ENCODE measurements at regions not wholly inside any gene's neighbourhood (a gene's known extent, or its start where the extent isn't known, plus 50 kb on each side); places are given as distances from the start of the nearest gene placed in this dataset.

DNA sequence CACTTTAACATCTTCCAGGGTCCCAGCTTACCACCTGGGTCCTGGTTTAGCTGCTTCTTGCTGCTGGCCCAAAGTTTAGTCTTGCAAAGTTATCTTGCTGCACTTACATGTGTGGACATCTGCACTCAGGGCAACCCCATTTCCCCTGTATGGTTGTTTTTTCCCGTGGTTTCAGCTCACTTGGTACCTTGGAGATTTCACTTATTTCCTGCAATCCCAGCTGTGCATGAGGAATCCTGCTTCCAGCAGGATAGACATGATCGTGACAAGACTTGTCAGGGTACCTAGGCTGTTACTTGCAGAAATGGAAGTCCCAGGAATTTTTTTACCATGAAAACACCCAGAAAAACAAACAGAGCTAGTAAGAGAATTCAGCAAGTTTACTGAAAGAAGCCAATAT lies 95.9 kb upstream of the LEP start:
- Mint-ChIP-seq H3K4me1 (no peaks in the 10 kb centered on the region), H3K4me3 (no peak overlapping the region), H3K9me3 (peaks cover 11% of the 10 kb centered on the region), H3K27ac (no peak overlapping the region), H3K36me3 (no peaks in the 10 kb centered on the region), H3K27me3 (ENCODE audit: low read depth) (peaks cover 61% of the 10 kb centered on the region)
- TF ChIP-seq CTCF (IDR thresholded peaks at IDR 0.05; ENCODE audit: unreplicated experiment), result no peak
- DNase-seq (ENCODE audit: low spot score in 2 of 2, unreplicated experiment in 2 of 2), result no peak

- Mint-ChIP-seq H3K36me3 (no peaks in the 10 kb centered on the region), H3K9me3 (peaks cover 8% of the 10 kb centered on the region), H3K27me3 (ENCODE audit: low read depth) (peaks cover 62% of the 10 kb centered on the region), H3K4me1 (no peaks in the 10 kb centered on the region), H3K27ac (no peak overlapping the region), H3K4me3 (no peak overlapping the region)
- no peak for TF ChIP-seq CTCF (IDR thresholded peaks at IDR 0.05; ENCODE audit: unreplicated experiment)
- no peak for DNase-seq (ENCODE audit: low spot score in 2 of 2, unreplicated experiment in 2 of 2)
These were observed 95.0 kb upstream of the LEP start for GRCh38 chr7:128146052-128146451.

DNA sequence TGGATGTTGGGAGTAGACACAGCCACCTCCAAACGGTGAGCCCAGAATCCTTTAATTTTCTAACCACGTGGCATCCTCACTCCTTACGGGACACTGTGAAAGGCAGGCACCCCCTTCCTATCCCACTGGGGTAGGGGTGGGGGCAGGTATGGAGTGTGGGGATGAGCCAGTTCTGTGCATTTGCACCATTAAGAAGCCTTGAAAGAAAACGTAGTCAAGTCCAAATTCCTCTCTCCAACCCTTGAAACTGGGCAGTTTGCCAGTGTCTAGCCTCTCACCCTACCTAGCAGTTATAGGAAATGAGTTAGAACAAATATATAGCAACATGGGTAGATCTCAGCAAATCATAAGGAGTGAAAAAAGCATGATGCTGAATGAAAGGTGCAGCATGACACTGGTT lies 92.4 kb upstream of the LEP start:
- no peak for DNase-seq (ENCODE audit: low spot score in 2 of 2, unreplicated experiment in 2 of 2)
- Mint-ChIP-seq H3K27me3 (ENCODE audit: low read depth) (peaks cover 63% of the 10 kb centered on the region), H3K9me3 (no peaks in the 10 kb centered on the region), H3K4me1 (no peaks in the 10 kb centered on the region), H3K4me3 (no peak overlapping the region), H3K27ac (no peak overlapping the region), H3K36me3 (no peaks in the 10 kb centered on the region)
- no peak for TF ChIP-seq CTCF (IDR thresholded peaks at IDR 0.05; ENCODE audit: unreplicated experiment)

GRCh38 chr7:128150223-128150865 lies 90.7 kb upstream of the LEP start:
- TF ChIP-seq CTCF (IDR thresholded peaks at IDR 0.05; ENCODE audit: unreplicated experiment), result no peak
- Mint-ChIP-seq H3K36me3 (no peaks in the 10 kb centered on the region), H3K27me3 (ENCODE audit: low read depth) (peaks cover 75% of the 10 kb centered on the region), H3K4me3 (no peak overlapping the region), H3K9me3 (no peaks in the 10 kb centered on the region), H3K27ac (no peak overlapping the region), H3K4me1 (no peaks in the 10 kb centered on the region)
- no peak for DNase-seq (ENCODE audit: low spot score in 2 of 2, unreplicated experiment in 2 of 2)

DNA sequence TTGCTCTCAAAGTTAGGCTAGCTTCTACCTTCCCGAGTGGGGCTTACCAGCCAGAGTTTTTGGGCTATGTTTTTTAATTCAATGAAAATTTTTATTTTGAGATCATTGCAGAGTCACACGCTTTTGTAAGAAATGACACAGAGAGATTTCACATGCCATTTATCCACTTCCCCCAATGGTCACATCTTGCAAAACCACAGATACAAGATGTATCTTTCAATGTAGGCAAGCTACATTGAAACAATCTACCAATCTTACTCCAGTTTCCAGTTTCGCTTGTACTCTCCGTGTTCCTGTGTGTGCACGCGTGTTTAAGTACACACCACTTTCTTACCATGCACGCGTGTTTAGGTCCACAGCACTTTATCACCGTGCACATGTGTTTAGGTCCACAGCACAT lies 89.4 kb upstream of the LEP start:
- Mint-ChIP-seq H3K4me1 (no peaks in the 10 kb centered on the region), H3K36me3 (no peaks in the 10 kb centered on the region), H3K9me3 (no peaks in the 10 kb centered on the region), H3K4me3 (no peak overlapping the region), H3K27ac (no peak overlapping the region), H3K27me3 (ENCODE audit: low read depth) (peaks cover 77% of the 10 kb centered on the region)
- TF ChIP-seq CTCF (IDR thresholded peaks at IDR 0.05; ENCODE audit: unreplicated experiment), result no peak
- DNase-seq (ENCODE audit: low spot score in 2 of 2, unreplicated experiment in 2 of 2), result no peak

DNA sequence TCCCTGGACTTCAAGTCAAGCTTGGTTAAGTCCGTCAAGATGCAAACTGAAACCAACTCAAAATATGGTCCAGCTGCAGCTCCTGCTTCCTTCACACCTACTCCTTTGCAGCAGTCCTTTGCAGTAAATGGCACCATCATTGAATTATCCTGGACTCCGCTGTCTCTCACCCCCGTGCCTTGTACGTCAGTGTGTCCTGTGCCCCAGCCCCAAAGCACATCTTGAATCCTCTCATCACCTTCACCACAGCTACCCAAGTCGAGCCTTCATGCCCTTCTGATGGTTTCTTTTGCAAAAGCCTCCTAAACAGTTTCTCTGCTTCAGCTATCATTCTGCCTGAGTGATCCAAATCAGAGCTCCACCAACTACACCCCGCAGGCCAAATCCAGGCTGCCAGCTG lies 88.4 kb upstream of the LEP start:
- Mint-ChIP-seq H3K36me3 (no peaks in the 10 kb centered on the region), H3K27ac (no peak overlapping the region), H3K9me3 (no peaks in the 10 kb centered on the region), H3K27me3 (ENCODE audit: low read depth) (peaks cover 81% of the 10 kb centered on the region), H3K4me3 (no peak overlapping the region), H3K4me1 (no peaks in the 10 kb centered on the region)
- no peak for DNase-seq (ENCODE audit: low spot score in 2 of 2, unreplicated experiment in 2 of 2)
- no peak for TF ChIP-seq CTCF (IDR thresholded peaks at IDR 0.05; ENCODE audit: unreplicated experiment)
